Fibroblast of lung (primary cell): ENCODE measurements at regions not wholly inside any gene's neighbourhood (a gene's known extent, or its start where the extent isn't known, plus 50 kb on each side); places are given as distances from the start of the nearest gene placed in this dataset.

Source experiments
- DNase-seq, 2 donors: peaks; one replicate each; pipeline versions ENCODE4 v3.0.0 to v3.0.0-alpha.2; 2010; ENCODE audit warnings: low read depth in 2 of 2
- H2AFZ ChIP-seq: 2 replicates; pipeline ENCODE4 v1.5.1; 2012; ENCODE audit warnings: low read length, control low read depth, inconsistent platforms
- H3K27ac ChIP-seq: 2 replicates; pipeline ENCODE4 v1.5.1; 2011; ENCODE audit warnings: low read length, control low read depth; ENCODE audit not compliant: insufficient read depth
- H3K27me3 ChIP-seq: 2 replicates; pipeline ENCODE4 v1.5.1; 2011; ENCODE audit warnings: mild to moderate bottlenecking, low read length; ENCODE audit not compliant: control insufficient read depth, insufficient read depth
- H3K36me3 ChIP-seq: 2 replicates; pipeline ENCODE4 v1.5.1; 2011; ENCODE audit warnings: low read length; ENCODE audit not compliant: control insufficient read depth, insufficient read depth
- H3K4me1 ChIP-seq: 2 replicates; pipeline ENCODE4 v1.5.1; 2011; ENCODE audit warnings: low read length; ENCODE audit not compliant: control insufficient read depth, insufficient read depth; ENCODE audit errors: extremely low read depth
- H3K4me2 ChIP-seq: 2 replicates; pipeline ENCODE4 v1.5.1; 2011; ENCODE audit warnings: low read length, control low read depth; ENCODE audit not compliant: insufficient read depth; ENCODE audit errors: extremely low read depth
- H3K4me3 ChIP-seq, 4 experiments: fragments of 200-600 bp in 1 of 4; sonication (generic) in 1 of 4; replicated peaks in 1 of 4; 2 replicates each; pipeline ENCODE4 v1.5.1; 2011 to 2016; ENCODE audit warnings: low read length in 4 of 4, low read depth in 3 of 4, mild to moderate bottlenecking in 3 of 4, control low read depth in 2 of 4, inconsistent platforms in 1 of 4, mixed read lengths in 1 of 4; ENCODE audit not compliant: insufficient read depth in 1 of 4; ENCODE audit errors: control extremely low read depth in 1 of 4
- H3K79me2 ChIP-seq: 2 replicates; pipeline ENCODE4 v1.5.1; 2012; ENCODE audit warnings: mild to moderate bottlenecking, low read length, inconsistent platforms; ENCODE audit not compliant: control insufficient read depth, insufficient read depth
- H3K9ac ChIP-seq: 2 replicates; pipeline ENCODE4 v1.5.1; 2011; ENCODE audit warnings: mild to moderate bottlenecking, low read length, control low read depth; ENCODE audit not compliant: insufficient read depth
- H3K9me3 ChIP-seq: 2 replicates; pipeline ENCODE4 v1.5.1; 2012; ENCODE audit warnings: low read depth, low read length; ENCODE audit not compliant: control insufficient read depth, insufficient read depth
- H4K20me1 ChIP-seq: 2 replicates; pipeline ENCODE4 v1.5.1; 2011; ENCODE audit warnings: low read length; ENCODE audit not compliant: control insufficient read depth, insufficient read depth; ENCODE audit errors: extremely low read depth
- EZH2 ChIP-seq: IDR thresholded peaks from 2 replicates; pipeline ENCODE4 v1.5.1; 2012; ENCODE audit warnings: low read length, control low read depth, mild to moderate bottlenecking; ENCODE audit errors: missing control alignments
- TF ChIP-seq, protein P1 (sequence below), 2 donors: IDR thresholded peaks in 1 of 2; conservative IDR thresholded peaks in 1 of 2; 1 replicate in 1 of 2; 2 replicates in 1 of 2; pipeline ENCODE4 v1.5.1; 2011 to 2012; ENCODE audit warnings: low read length in 2 of 2, control low read depth in 1 of 2, inconsistent platforms in 1 of 2, low read depth in 1 of 2, mild to moderate bottlenecking in 1 of 2

- H3K9me3 ChIP-seq, result no peaks in the 10 kb centered on the region
- H3K36me3 ChIP-seq, result no peaks in the 10 kb centered on the region
- no peaks in the 10 kb centered on the region for H3K27me3 ChIP-seq
- no peaks in the 10 kb centered on the region for H3K4me1 ChIP-seq
- H2AFZ ChIP-seq, result no peak overlapping the region
- TF ChIP-seq EZH2, result no peak
- TF ChIP-seq, protein P1, sequence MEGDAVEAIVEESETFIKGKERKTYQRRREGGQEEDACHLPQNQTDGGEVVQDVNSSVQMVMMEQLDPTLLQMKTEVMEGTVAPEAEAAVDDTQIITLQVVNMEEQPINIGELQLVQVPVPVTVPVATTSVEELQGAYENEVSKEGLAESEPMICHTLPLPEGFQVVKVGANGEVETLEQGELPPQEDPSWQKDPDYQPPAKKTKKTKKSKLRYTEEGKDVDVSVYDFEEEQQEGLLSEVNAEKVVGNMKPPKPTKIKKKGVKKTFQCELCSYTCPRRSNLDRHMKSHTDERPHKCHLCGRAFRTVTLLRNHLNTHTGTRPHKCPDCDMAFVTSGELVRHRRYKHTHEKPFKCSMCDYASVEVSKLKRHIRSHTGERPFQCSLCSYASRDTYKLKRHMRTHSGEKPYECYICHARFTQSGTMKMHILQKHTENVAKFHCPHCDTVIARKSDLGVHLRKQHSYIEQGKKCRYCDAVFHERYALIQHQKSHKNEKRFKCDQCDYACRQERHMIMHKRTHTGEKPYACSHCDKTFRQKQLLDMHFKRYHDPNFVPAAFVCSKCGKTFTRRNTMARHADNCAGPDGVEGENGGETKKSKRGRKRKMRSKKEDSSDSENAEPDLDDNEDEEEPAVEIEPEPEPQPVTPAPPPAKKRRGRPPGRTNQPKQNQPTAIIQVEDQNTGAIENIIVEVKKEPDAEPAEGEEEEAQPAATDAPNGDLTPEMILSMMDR (conservative IDR thresholded peaks at IDR 0.05 in 1 of 2, IDR thresholded peaks at IDR 0.05 in 1 of 2; ENCODE audit: low read depth in 1 of 2, low read length in 2 of 2), result no peak
- no peak overlapping the region for H3K4me3 ChIP-seq
- H3K9ac ChIP-seq, result no peak overlapping the region
- DNase-seq, result no peak
- no peak overlapping the region for H3K27ac ChIP-seq
- H3K4me2 ChIP-seq, result no peak overlapping the region
- no peaks in the 10 kb centered on the region for H4K20me1 ChIP-seq
- H3K79me2 ChIP-seq, result no peaks in the 10 kb centered on the region
These were observed 590.3 kb upstream of the CHAC2 start for GRCh38 chr2:53177327-53177726.

DNA sequence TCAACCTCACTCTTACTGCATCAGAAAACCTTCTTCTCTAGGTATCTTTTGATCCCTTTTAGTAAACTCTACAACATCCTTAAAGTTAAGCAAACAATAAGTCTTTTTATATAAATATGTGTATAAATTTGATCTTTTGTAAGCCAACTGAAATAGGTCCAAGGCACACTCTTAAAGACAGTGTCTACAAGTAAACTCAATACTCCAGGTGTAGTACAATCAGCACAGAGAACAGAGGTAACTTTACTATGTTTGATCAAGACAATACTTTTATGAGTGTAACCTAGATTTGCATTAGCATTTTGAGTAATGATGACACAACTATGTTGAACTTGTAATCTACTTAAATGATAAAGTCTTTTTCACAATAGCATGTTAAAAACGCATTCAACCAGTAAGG is 593.1 kb upstream of the CHAC2 start:
- no peaks in the 10 kb centered on the region for H3K9me3 ChIP-seq
- TF ChIP-seq EZH2, result no peak
- TF ChIP-seq, protein P1 (conservative IDR thresholded peaks at IDR 0.05 in 1 of 2, IDR thresholded peaks at IDR 0.05 in 1 of 2; ENCODE audit: low read depth in 1 of 2, low read length in 2 of 2), result no peak
- no peak overlapping the region for H3K9ac ChIP-seq
- H3K4me2 ChIP-seq, result no peak overlapping the region
- H3K4me3 ChIP-seq, result no peak overlapping the region
- no peak overlapping the region for H3K27ac ChIP-seq
- H4K20me1 ChIP-seq, result no peaks in the 10 kb centered on the region
- no peaks in the 10 kb centered on the region for H3K79me2 ChIP-seq
- no peaks in the 10 kb centered on the region for H3K36me3 ChIP-seq
- H3K27me3 ChIP-seq, result no peaks in the 10 kb centered on the region
- H2AFZ ChIP-seq, result no peak overlapping the region
- DNase-seq, result no peak
- H3K4me1 ChIP-seq, result no peaks in the 10 kb centered on the region

GRCh38 chr2:53173698-53174455 is 593.7 kb upstream of the CHAC2 start:
- no peak for DNase-seq
- no peaks in the 10 kb centered on the region for H3K27me3 ChIP-seq
- no peak overlapping the region for H3K9ac ChIP-seq
- TF ChIP-seq, protein P1 (conservative IDR thresholded peaks at IDR 0.05 in 1 of 2, IDR thresholded peaks at IDR 0.05 in 1 of 2; ENCODE audit: low read depth in 1 of 2, low read length in 2 of 2), result no peak
- TF ChIP-seq EZH2, result no peak
- no peaks in the 10 kb centered on the region for H3K4me1 ChIP-seq
- no peak overlapping the region for H2AFZ ChIP-seq
- no peak overlapping the region for H3K4me2 ChIP-seq
- H3K4me3 ChIP-seq, result no peak overlapping the region
- no peaks in the 10 kb centered on the region for H3K36me3 ChIP-seq
- H4K20me1 ChIP-seq, result no peaks in the 10 kb centered on the region
- H3K27ac ChIP-seq, result no peak overlapping the region
- H3K79me2 ChIP-seq, result no peaks in the 10 kb centered on the region
- H3K9me3 ChIP-seq, result no peaks in the 10 kb centered on the region
